Skin of body (tissue), 1 donor: ENCODE measurements at regions not wholly inside any gene's neighbourhood (a gene's known extent, or its start where the extent isn't known, plus 50 kb on each side); places are given as distances from the start of the nearest gene placed in this dataset.
"Not testable (repeated sequence)": the region's sequence is repeated elsewhere in the genome, so short reads cannot be mapped to it uniquely, and the experiment has no call there.

Experiments
- DNase-seq: peaks from one replicate; lab custom pipeline; 2025; lab: John Stamatoyannopoulos, UW

- DNase-seq = no peak
These were observed 253.6 kb upstream of the LRRC4C start for GRCh38 chr11:41713030-41713429.

GRCh38 chr11:41714101-41714500, 254.6 kb upstream of the LRRC4C start:
- DNase-seq = no peak

DNA sequence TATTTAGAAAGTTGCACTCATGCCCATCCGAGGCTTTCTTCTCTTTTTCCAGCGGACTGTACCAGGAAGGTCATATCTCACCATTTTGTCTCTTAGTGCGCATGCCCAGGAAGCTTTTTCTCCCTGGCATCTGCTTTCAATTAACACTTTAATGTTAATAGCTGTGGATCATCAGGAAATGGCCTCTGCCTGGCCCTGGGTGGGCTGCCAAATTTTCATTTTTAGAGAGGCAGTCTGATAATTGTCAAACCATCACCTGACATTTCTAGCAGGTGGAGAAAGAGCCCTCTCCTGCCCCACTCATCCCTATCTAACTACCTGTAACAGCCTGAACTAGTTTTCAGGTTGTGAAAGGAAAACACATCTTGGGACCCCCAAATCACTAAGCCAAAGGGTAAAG, 257.4 kb upstream of the LRRC4C start:
- no peak for DNase-seq

- no peak for DNase-seq
These were observed 261.3 kb upstream of the LRRC4C start for GRCh38 chr11:41720761-41721160.

DNA sequence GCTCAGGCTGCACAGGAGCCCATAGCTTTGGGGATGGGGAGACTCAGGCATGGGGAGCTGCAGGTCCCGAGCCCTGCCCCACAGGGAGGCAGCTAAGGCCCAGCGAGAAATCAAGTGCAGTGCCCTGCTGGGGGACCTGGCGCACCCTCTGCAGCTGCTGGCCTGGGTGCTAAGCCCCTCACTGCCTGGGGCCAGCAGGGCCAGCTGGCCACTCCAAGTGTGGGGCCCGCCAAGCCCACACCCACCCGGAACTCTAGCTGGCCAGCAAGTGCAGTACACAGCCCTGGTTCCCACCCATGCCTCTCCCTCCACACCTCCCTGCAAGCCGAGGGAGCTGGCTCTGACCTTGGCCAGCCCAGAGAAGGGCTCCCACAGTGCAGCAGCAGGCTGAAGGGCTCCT, 268.7 kb upstream of the LRRC4C start:
- not testable (repeated sequence) for DNase-seq

DNA sequence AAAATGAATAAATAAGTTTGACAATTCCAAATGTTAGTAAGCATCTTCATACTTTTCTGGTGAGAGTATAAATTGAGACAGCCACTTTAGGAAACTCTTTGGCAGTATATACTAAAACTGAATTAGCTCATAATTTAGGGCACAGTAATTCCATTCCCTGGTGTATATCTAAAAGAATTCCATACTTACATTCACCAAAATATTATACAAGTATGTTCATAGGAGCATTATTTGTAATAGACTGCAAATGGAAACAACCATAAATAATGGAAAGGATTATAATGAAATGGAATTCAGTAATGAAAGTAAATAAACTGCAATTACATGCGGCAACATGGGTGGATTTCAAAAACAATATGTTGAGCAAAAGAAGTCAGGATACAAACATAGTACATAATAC, 315.8 kb upstream of the LRRC4C start:
- DNase-seq = peak; percentile 76

- DNase-seq = no peak
These were observed 320.0 kb upstream of the LRRC4C start for GRCh38 chr11:41779401-41779960.

- no peak for DNase-seq
These were observed 322.0 kb upstream of the LRRC4C start for GRCh38 chr11:41781441-41781840.

GRCh38 chr11:41784513-41785335, 325.3 kb upstream of the LRRC4C start:
- no peak for DNase-seq

GRCh38 chr11:41786087-41786486, 326.6 kb upstream of the LRRC4C start:
- no peak for DNase-seq

DNA sequence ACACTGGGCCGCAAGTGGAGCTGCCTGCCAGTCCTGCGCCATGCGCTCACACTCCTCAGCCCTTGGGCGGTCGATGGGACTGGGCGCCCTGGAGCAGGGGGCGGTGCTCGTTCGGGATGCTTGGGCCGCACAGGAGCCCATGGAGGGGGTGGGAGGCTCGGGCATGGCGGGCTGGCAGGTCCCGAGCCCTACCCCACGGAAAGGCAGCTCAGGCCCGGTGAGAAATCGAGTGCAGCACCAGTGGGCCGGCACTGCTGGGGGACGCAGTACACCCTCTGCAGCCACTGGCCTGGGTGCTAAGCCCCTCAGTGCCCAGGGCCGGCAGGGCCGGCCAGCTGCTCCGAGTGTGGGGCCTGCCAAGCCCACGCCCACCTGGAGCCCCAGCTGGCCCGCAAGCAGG, 328.7 kb upstream of the LRRC4C start:
- DNase-seq = no peak

GRCh38 chr11:41789376-41789775, 329.9 kb upstream of the LRRC4C start:
- no peak for DNase-seq

DNA sequence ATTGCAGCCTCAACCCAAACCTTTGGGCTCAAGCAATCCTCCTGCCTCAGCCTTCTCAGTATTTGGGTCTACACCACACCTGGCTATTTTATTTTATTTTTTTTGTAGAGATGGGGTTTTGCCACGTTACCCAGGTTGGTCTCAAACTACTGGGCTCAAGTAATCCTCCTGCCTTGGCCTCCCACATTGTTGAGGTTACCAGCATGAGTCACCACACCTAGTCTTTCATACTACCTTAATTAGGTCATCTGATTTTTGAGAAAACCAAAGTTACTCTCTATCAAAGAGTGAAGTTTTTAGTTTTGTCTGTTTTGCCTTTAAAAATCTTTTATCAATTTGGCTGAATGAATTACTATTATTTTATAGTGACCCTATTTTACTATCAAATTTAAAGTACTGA, 335.6 kb upstream of the LRRC4C start:
- no peak for DNase-seq

DNA sequence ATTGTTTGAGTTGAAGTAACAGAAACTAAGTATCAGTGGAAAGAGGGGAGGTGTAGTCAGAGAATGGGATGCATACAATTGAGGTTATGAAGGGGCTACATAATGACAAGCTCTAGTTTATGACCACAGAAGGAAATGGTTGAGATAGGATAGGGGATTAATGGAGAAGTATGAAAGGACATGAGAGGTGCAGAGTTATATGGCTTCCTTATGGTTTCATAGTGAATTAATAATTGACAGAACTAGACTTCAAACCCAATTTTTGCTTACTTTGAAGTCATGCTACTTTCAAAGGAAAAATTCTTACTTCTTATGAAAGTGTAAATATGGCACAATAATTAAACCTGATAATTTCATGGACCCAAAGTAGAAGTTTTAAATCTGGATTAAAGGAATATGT, 340.3 kb upstream of the LRRC4C start:
- DNase-seq = no peak

DNA sequence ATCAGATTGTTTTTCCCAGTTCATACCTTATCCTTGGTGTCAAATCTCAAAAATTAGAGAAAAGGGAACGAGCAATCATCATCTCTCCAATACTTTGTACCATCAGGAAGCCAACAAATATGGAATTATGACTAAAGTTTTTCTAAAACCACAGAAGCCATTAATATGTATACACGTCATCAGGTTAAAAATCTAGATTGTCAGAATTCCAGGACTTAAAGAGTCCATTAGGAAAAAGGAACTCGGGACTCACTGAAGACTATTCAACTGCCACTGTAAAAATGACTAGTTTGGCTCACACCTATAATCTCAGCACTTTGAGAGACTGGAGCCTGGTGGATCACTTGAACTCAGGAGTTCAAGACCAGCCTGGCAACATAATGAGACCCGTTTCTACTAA, 344.4 kb upstream of the LRRC4C start:
- DNase-seq = no peak

- no peak for DNase-seq
These were observed 356.9 kb upstream of the LRRC4C start for GRCh38 chr11:41816396-41816795.

GRCh38 chr11:41824287-41824686, 364.8 kb upstream of the LRRC4C start:
- DNase-seq = not testable (repeated sequence)

DNA sequence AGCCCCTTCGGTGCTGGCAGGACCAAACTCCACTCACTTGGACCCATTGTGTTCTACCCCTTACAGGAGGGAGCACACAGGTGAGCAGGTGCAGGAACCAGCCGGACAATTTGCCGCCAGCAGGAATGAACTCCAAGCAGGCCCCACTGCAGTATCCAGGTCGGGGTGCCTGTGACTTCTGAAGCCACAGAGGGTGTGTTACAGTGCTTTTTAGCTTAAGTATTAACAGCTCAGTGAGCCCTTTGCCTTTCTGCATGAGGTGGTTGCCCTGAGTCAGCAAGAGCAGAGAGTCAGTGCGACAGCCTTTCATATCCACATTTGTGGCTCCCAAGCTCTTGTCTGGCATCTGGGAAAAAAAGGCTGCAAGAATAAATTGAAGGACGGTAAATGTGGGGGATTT, 366.6 kb upstream of the LRRC4C start:
- DNase-seq = no peak

DNA sequence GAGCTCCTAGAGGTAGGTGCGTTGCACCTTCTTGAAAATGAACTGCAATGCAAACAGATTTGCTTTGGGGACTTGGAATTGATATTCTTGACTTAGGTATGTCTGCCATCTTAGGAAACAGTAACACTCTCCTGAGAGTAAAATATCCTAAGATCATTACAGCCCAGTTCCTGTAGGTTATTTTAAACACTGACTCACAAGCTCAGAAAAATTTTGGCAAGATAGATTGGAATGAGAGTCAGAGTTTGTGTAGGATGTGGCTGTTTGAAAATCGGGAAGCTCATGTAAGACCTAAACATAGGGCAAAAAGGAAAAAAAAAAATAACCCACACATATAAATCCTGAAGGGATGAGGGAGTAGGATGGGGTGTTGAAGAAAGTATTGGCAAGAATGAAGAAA, 377.0 kb upstream of the LRRC4C start:
- DNase-seq = peak; percentile 25

DNA sequence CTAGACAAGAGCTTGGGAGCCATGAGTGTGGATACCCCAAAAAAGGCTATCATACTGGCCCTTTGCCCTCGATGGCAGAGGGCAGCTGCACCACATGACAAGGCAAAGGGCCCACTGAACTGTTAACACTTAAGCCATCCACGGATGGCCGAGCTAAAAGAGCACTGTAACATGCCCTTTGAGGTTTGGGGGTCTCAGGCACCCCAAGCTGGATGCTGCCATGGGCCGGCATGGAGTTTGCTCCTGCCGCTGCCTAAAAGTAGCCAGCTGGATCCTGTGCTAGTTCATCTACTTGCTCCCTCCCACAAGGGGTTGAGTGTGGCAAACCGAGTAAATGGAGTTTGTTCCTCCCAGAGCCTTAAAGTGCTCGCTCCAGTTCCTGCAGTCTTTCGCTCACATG, 383.2 kb upstream of the LRRC4C start:
- no peak for DNase-seq

DNA sequence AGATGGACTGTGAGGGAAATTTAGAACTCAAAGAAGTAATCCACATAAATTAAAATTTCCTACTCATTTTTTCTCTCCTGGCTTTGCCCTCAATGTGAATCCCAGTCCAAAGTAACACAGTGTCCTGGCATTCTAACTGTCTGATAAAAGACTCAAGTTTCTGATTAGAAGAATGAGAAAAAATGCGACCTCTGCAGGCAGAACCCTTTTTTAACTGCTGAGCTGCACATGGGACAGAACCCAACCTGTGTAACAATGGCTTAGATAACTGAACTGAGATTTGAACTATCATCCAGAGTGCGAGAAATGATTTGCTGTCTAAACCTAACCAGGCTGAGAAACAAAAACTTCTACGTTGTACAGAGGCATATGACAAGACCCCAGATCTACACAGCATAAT, 385.6 kb upstream of the LRRC4C start:
- no peak for DNase-seq

DNA sequence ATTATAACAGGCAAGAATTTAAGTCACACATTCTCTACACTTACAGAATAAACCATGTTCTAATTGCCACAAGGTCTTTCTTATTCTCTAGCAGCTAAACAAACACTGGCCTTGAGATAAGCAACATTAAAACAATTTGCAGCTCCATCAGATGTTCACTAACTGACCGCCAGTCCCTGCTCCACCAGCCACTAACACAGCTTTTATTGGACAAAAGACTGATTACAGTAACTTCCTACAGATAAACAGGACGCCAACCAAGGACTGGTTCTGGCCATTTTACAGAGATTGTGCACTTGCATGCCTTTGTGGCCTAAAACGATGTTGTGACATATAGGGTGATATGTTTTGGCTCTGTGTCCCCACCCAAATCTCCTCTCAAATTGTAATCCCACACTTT, 388.9 kb upstream of the LRRC4C start:
- no peak for DNase-seq

GRCh38 chr11:41849250-41849649, 389.8 kb upstream of the LRRC4C start:
- no peak for DNase-seq
